ENCODE measurements at regions not wholly inside any gene's neighbourhood (a gene's known extent, or its start where the extent isn't known, plus 50 kb on each side); places are given as distances from the start of the nearest gene placed in this dataset.

GRCh38 chrX:16018291-16018690, 105.1 kb upstream of the GRPR start:
- POLR2A ChIA-PET (ENCODE audit: low non-redundant PET) = no interaction called here
- no peak for DNase-seq (ENCODE audit: low spot score)
- TF ChIP-seq CTCF (conservative IDR thresholded peaks at IDR 0.05; ENCODE audit: low read depth) = no peak
- H3K27ac ChIP-seq = no peak overlapping the region
- CTCF ChIA-PET = no interaction called here

GRCh38 chrX:16014171-16014570, 109.2 kb upstream of the GRPR start:
- no peak for TF ChIP-seq CTCF (conservative IDR thresholded peaks at IDR 0.05; ENCODE audit: low read depth)
- H3K27ac ChIP-seq = no peak overlapping the region
- CTCF ChIA-PET = interaction anchor here (0.6 kb wide), 1 partner anchor 423 kb away, joined by 3 read pairs; no protein-coding TSS in a partner anchor
- POLR2A ChIA-PET (ENCODE audit: low non-redundant PET) = no interaction called here
- DNase-seq (ENCODE audit: low spot score) = no peak

- H3K27ac ChIP-seq = no peak overlapping the region
- CTCF ChIA-PET = no interaction called here
- POLR2A ChIA-PET (ENCODE audit: low non-redundant PET) = no interaction called here
- TF ChIP-seq CTCF (conservative IDR thresholded peaks at IDR 0.05; ENCODE audit: low read depth) = no peak
- no peak for DNase-seq (ENCODE audit: low spot score)
Measured at GRCh38 chrX:16012250-16012649, 111.1 kb upstream of the GRPR start.

GRCh38 chrX:16005917-16006316, 117.4 kb upstream of the GRPR start:
- ChIA-PET CTCF (no interaction called here), POLR2A (ENCODE audit: low non-redundant PET) (no interaction called here)
- TF ChIP-seq CTCF (conservative IDR thresholded peaks at IDR 0.05; ENCODE audit: low read depth) = no peak
- no peak for DNase-seq (ENCODE audit: low spot score)
- no peak overlapping the region for H3K27ac ChIP-seq

GRCh38 chrX:16002185-16002584, 121.2 kb upstream of the GRPR start:
- H3K27ac ChIP-seq = no peak overlapping the region
- DNase-seq (ENCODE audit: low spot score) = no peak
- ChIA-PET CTCF (no interaction called here), POLR2A (ENCODE audit: low non-redundant PET) (no interaction called here)
- TF ChIP-seq CTCF (conservative IDR thresholded peaks at IDR 0.05; ENCODE audit: low read depth) = no peak

GRCh38 chrX:15998350-15998749, 125.0 kb upstream of the GRPR start:
- DNase-seq (ENCODE audit: low spot score) = no peak
- TF ChIP-seq CTCF (conservative IDR thresholded peaks at IDR 0.05; ENCODE audit: low read depth) = no peak
- ChIA-PET POLR2A (ENCODE audit: low non-redundant PET) (no interaction called here), CTCF (interaction anchor here (0.6 kb wide), 1 partner anchor 706 kb away, joined by 5 read pairs; no protein-coding TSS in a partner anchor)
- no peak overlapping the region for H3K27ac ChIP-seq

GRCh38 chrX:15989716-15990115, 133.6 kb upstream of the GRPR start:
- no peak for DNase-seq (ENCODE audit: low spot score)
- ChIA-PET POLR2A (ENCODE audit: low non-redundant PET) (no interaction called here), CTCF (interaction anchor here (0.6 kb wide), 1 partner anchor 115 kb away, joined by 3 read pairs; no protein-coding TSS in a partner anchor)
- no peak overlapping the region for H3K27ac ChIP-seq
- TF ChIP-seq CTCF (conservative IDR thresholded peaks at IDR 0.05; ENCODE audit: low read depth) = no peak
